ENCODE measurements at regions not wholly inside any gene's neighbourhood (a gene's known extent, or its start where the extent isn't known, plus 50 kb on each side); places are given as distances from the start of the nearest gene placed in this dataset.
"Not testable (repeated sequence)": the region's sequence is repeated elsewhere in the genome, so short reads cannot be mapped to it uniquely, and the experiment has no call there.

GRCh38 chrX:110915570-110915969, 120.0 kb upstream of the CHRDL1 start:
- no peaks in the 10 kb centered on the region for H3K4me1 ChIP-seq (ENCODE audit: insufficient read depth, low read length, poor library complexity, severe bottlenecking)
- ChIA-PET CTCF (ENCODE audit: unreplicated experiment) (no interaction called here), POLR2A (interaction anchor here (0.7 to 0.8 kb wide), 2 partner anchors 27 to 59 kb away, joined by 3 read pairs; no protein-coding TSS in a partner anchor)
- TF ChIP-seq EZH2phosphoT487 (IDR thresholded peaks at IDR 0.05; ENCODE audit: borderline replicate concordance, low read depth, low read length) (no peak), CTCF (conservative IDR thresholded peaks at IDR 0.05; ENCODE audit: low read length) (no peak)
- no peak overlapping the region for H2AFZ ChIP-seq (ENCODE audit: low read length)
- H4K20me1 ChIP-seq (ENCODE audit: insufficient read depth, low read length), result no peaks in the 10 kb centered on the region
- H3K79me2 ChIP-seq (ENCODE audit: insufficient read depth, low read depth, low read length), result no peaks in the 10 kb centered on the region
- H3K4me2 ChIP-seq (ENCODE audit: low read length), result no peak overlapping the region
- BruUV-seq (replicated peaks), result no TSS peak
- H3K9me2 ChIP-seq (ENCODE audit: insufficient read depth, low read length), result no peaks in the 10 kb centered on the region
- H3K4me3 ChIP-seq (ENCODE audit: low read depth, low read length, poor library complexity, severe bottlenecking), result no peak overlapping the region
- no peak overlapping the region for H3K27ac ChIP-seq (ENCODE audit: low read depth, low read length, poor library complexity, severe bottlenecking)
- DNase-seq (ENCODE audit: low spot score), result no peak
- no peaks in the 10 kb centered on the region for H3K9me3 ChIP-seq (ENCODE audit: low read length)
- intact Hi-C loops (cut with micrococcal nuclease; ENCODE audit: unreplicated experiment), result no loop called here
- no peaks in the 10 kb centered on the region for H3K36me3 ChIP-seq (ENCODE audit: insufficient read depth, low read length)

GRCh38 chrX:110915111-110915510, 119.5 kb upstream of the CHRDL1 start:
- no peak for DNase-seq (ENCODE audit: low spot score)
- TF ChIP-seq EZH2phosphoT487 (IDR thresholded peaks at IDR 0.05; ENCODE audit: borderline replicate concordance, low read depth, low read length), result no peak
- no peak for TF ChIP-seq CTCF (conservative IDR thresholded peaks at IDR 0.05; ENCODE audit: low read length)
- H3K27ac ChIP-seq (ENCODE audit: low read depth, low read length, poor library complexity, severe bottlenecking), result no peak overlapping the region
- no peak overlapping the region for H3K4me2 ChIP-seq (ENCODE audit: low read length)
- H3K9me2 ChIP-seq (ENCODE audit: insufficient read depth, low read length), result no peaks in the 10 kb centered on the region
- H3K4me1 ChIP-seq (ENCODE audit: insufficient read depth, low read length, poor library complexity, severe bottlenecking), result no peaks in the 10 kb centered on the region
- intact Hi-C loops (cut with micrococcal nuclease; ENCODE audit: unreplicated experiment), result no loop called here
- H2AFZ ChIP-seq (ENCODE audit: low read length), result no peak overlapping the region
- POLR2A ChIA-PET, result interaction anchor here (0.7 to 0.8 kb wide), 2 partner anchors 27 to 59 kb away, joined by 3 read pairs; no protein-coding TSS in a partner anchor
- H3K36me3 ChIP-seq (ENCODE audit: insufficient read depth, low read length), result no peaks in the 10 kb centered on the region
- BruUV-seq (replicated peaks), result no TSS peak
- no peaks in the 10 kb centered on the region for H4K20me1 ChIP-seq (ENCODE audit: insufficient read depth, low read length)
- no peaks in the 10 kb centered on the region for H3K79me2 ChIP-seq (ENCODE audit: insufficient read depth, low read depth, low read length)
- CTCF ChIA-PET (ENCODE audit: unreplicated experiment), result no interaction called here
- no peak overlapping the region for H3K4me3 ChIP-seq (ENCODE audit: low read depth, low read length, poor library complexity, severe bottlenecking)
- H3K9me3 ChIP-seq (ENCODE audit: low read length), result no peaks in the 10 kb centered on the region

- BruUV-seq (replicated peaks), result no TSS peak
- Histone ChIP-seq H4K20me1 (ENCODE audit: insufficient read depth, low read length) (no peaks in the 10 kb centered on the region), H3K4me2 (ENCODE audit: low read length) (no peak overlapping the region), H3K36me3 (ENCODE audit: insufficient read depth, low read length) (no peaks in the 10 kb centered on the region), H3K4me1 (ENCODE audit: insufficient read depth, low read length, poor library complexity, severe bottlenecking) (no peaks in the 10 kb centered on the region), H3K79me2 (ENCODE audit: insufficient read depth, low read depth, low read length) (no peaks in the 10 kb centered on the region), H3K27ac (ENCODE audit: low read depth, low read length, poor library complexity, severe bottlenecking) (no peak overlapping the region), H3K9me3 (ENCODE audit: low read length) (no peaks in the 10 kb centered on the region), H2AFZ (ENCODE audit: low read length) (no peak overlapping the region), H3K4me3 (ENCODE audit: low read depth, low read length, poor library complexity, severe bottlenecking) (no peak overlapping the region), H3K9me2 (ENCODE audit: insufficient read depth, low read length) (no peaks in the 10 kb centered on the region)
- ChIA-PET POLR2A (no interaction called here), CTCF (ENCODE audit: unreplicated experiment) (no interaction called here)
- DNase-seq (ENCODE audit: low spot score), result no peak
- TF ChIP-seq EZH2phosphoT487 (IDR thresholded peaks at IDR 0.05; ENCODE audit: borderline replicate concordance, low read depth, low read length) (no peak), CTCF (conservative IDR thresholded peaks at IDR 0.05; ENCODE audit: low read length) (no peak)
- intact Hi-C loops (cut with micrococcal nuclease; ENCODE audit: unreplicated experiment), result no loop called here
These were observed 118.7 kb upstream of the CHRDL1 start for GRCh38 chrX:110914281-110914680.

GRCh38 chrX:110904747-110905146, 109.1 kb upstream of the CHRDL1 start:
- H3K27ac ChIP-seq (ENCODE audit: low read depth, low read length, poor library complexity, severe bottlenecking); H3K4me3 ChIP-seq (ENCODE audit: low read depth, low read length, poor library complexity, severe bottlenecking); DNase-seq (ENCODE audit: low spot score); H3K79me2 ChIP-seq (ENCODE audit: insufficient read depth, low read depth, low read length); POLR2A ChIA-PET; H2AFZ ChIP-seq (ENCODE audit: low read length); H4K20me1 ChIP-seq (ENCODE audit: insufficient read depth, low read length); intact Hi-C loops (cut with micrococcal nuclease; ENCODE audit: unreplicated experiment); H3K9me3 ChIP-seq (ENCODE audit: low read length); H3K4me2 ChIP-seq (ENCODE audit: low read length); CTCF ChIA-PET (ENCODE audit: unreplicated experiment); H3K9me2 ChIP-seq (ENCODE audit: insufficient read depth, low read length); BruUV-seq (replicated peaks); H3K4me1 ChIP-seq (ENCODE audit: insufficient read depth, low read length, poor library complexity, severe bottlenecking); H3K36me3 ChIP-seq (ENCODE audit: insufficient read depth, low read length): not testable (repeated sequence)
